Right lobe of liver (tissue), 4 donors: ENCODE measurements at regions not wholly inside any gene's neighbourhood (a gene's known extent, or its start where the extent isn't known, plus 50 kb on each side); places are given as distances from the start of the nearest gene placed in this dataset.

ENCODE experiments used
- POLR2A ChIP-seq: fragments of 450-650 bp; IDR thresholded peaks from one replicate; pipeline ENCODE4 v1.6.1; 2017; ENCODE audit warnings: antibody characterized with exemption, mild to moderate bottlenecking
- TF ChIP-seq, protein P1 (sequence below), 4 donors: fragments of 200-600 bp in 3 of 4; fragments of 450-650 bp in 1 of 4; IDR thresholded peaks; one replicate each; pipeline versions ENCODE4 v1.5.1 to v1.8.0; 2016 to 2022; ENCODE audit warnings: antibody characterized with exemption in 4 of 4, mild to moderate bottlenecking in 2 of 4
- donor health status: DM: no; HTN: no; CAD: no.
- donor health status: DM: no; HTN: no; CAD: no.
- donor health status: DM: no; HTN: yes; CAD: no.

- TF ChIP-seq, protein P1, sequence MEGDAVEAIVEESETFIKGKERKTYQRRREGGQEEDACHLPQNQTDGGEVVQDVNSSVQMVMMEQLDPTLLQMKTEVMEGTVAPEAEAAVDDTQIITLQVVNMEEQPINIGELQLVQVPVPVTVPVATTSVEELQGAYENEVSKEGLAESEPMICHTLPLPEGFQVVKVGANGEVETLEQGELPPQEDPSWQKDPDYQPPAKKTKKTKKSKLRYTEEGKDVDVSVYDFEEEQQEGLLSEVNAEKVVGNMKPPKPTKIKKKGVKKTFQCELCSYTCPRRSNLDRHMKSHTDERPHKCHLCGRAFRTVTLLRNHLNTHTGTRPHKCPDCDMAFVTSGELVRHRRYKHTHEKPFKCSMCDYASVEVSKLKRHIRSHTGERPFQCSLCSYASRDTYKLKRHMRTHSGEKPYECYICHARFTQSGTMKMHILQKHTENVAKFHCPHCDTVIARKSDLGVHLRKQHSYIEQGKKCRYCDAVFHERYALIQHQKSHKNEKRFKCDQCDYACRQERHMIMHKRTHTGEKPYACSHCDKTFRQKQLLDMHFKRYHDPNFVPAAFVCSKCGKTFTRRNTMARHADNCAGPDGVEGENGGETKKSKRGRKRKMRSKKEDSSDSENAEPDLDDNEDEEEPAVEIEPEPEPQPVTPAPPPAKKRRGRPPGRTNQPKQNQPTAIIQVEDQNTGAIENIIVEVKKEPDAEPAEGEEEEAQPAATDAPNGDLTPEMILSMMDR (IDR thresholded peaks at IDR 0.05): no peak
- no peak for TF ChIP-seq POLR2A
Observed at GRCh38 chr4:71247706-71248105, 91.1 kb upstream of the SLC4A4 start.
